Activated CD8-positive, alpha-beta memory T cell treated with anti-CD3 and anti-CD28 coated beads for 4 hours (primary cell): ENCODE measurements at regions not wholly inside any gene's neighbourhood (a gene's known extent, or its start where the extent isn't known, plus 50 kb on each side); places are given as distances from the start of the nearest gene placed in this dataset.
A peak's percentile ranks its signal among the peaks of the same experiment; 100 is the strongest.
"Not testable (repeated sequence)": the region's sequence is repeated elsewhere in the genome, so short reads cannot be mapped to it uniquely, and the experiment has no call there.

ENCODE experiments used
- DNase-seq, 2 donors: peaks; one replicate each; pipeline ENCODE4 v3.0.0-alpha.2; 2020; ENCODE audit warnings: low read depth in 2 of 2

DNA sequence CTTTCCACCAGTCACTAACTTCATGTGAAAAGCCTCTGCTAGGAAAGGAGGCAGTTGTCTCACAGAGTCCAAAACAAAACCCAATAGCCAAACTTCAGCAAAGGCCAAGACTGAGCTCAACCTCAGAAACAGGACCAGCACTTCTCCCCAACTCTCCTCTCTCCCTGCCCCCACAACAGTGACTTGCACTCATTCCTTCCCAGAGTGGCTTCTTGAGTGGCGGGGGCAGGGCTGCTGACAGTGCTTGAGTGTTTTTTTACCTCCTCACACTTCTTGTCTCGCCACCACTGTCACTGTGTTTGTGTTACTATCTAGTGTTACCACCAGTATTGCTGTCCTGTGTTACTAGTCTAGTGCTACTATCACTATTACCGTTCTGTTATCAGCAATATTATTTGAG, 206.8 kb downstream of the KLF6 start:
- no peak for DNase-seq

DNA sequence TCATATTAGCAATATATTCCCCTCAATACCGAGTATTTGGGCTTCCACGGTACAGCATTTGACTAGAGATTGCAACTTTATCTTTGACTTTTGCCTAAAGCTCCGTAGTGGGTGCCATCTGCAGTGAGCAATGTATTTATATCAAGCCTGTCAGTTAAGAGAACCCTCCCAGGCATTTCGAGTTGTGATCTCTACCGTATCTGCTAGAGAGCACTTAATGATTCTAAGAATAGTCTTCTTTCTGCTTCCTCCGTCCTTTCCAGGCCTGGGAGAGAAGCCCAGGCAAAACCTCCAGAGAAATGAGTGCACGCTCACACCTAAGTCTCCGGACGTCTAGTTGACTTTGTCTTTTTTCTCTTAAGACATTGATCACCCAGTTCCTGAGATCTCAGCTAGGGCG, 210.6 kb downstream of the KLF6 start:
- no peak for DNase-seq

DNA sequence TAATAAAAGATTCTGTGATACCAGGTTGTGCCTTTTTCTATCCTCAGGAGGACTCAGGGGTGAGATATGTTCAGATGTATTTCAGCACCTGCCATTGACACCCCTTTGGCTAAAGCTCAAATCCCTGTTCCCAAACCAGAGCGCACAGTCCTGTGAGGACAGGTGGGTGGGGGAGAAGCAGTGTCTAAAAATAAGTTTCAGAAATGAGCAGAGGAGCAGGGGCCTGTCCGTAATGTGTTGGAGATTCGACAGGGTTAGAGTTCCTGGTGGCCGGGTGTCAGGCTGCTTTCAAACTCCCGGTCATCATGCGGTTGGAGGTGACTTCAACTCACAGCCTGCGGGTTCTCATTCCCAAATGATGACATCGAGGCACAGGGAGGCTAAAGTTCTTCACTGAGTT, 211.5 kb downstream of the KLF6 start:
- no peak for DNase-seq

DNA sequence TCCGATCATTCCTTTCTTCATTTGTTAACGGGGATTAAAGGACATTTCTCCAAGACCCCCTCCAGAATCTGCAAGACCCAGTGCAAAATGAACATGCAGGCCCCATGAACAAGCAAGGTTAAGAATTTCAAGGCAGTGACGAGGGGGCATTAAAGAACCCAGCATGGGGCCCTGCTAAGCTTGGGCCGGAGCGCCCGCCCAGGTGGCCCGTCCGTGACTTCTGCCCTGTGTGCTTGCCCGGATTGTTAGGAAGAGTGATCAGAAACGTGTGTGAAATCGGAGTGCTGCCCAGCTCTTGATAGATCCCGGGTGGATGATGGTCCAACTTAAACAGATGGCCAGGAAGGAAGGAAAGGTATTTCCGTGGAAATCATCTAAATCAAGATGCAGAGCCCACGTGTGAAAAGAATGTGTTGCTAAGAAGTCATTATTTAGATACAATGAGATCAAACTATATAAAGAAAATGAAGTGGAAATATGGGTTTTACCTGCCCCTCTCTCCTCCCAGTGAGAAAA, 213.6 kb downstream of the KLF6 start:
- no peak for DNase-seq

DNA sequence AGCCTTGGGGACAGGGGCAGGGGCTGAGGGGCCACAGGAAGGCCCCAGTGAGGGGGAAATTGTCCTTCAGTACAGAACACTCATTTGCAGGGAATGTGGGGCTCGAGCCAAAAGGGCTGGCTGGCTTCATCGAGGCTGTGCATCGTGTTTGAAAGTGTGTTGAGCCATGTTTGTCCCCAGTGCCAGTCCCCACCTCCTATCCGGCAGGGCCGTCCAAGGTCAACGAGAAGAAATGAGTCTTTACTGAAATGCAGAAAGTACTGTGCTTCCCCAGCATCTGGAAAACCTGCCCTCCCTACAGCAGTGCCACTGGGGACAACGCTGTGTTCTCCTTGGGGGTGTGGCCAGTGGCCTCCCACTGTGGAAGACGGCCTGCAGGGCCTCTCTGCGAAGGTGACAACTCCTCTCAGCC, 214.1 kb downstream of the KLF6 start:
- DNase-seq, result no peak

DNA sequence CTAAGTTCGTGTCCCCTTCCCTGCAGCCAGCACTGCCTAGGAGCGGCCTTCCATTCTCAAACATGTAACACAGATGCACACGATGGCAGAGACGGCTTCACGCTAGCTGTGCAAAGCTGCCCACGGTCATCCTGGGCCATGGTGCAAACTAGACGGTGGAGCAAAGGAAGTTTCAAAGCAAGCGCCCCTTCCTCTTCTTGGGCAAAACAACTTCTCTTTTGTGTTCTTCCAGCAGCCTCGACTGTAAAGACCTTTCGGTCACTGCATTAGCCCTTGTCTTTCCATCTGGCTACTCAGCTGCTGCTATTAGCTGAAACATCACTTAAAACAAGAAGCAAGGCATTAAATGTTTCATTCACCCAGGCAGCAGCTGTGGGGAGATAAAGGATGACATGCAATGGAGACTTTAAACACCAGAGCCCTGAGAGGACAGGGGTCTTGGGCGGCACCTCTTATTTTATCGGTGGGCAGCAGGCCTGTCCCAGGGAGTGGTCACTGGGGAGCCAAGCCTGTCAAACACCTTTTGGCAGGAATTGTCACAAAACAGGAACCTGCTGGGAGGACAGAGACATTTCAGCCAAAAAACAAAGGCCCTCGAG, 214.8 kb downstream of the KLF6 start:
- no peak for DNase-seq

DNA sequence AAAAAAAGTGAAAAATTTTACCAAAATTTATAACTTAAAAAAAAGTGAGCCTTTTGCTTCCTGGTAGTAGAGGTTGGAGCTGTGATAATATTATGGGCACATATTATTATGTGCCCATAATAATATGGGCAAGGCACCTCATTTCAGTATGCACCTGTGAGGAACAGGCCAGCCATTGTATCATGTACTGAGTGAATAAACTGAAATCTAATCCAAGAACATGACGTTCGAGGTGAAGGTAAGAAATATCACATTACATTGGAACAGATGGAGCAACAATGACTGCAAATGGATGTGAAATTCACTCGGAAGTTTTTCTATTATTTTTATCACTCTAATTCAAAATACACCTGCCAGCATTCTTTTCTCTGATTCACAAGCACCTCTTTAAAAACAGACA, 216.0 kb downstream of the KLF6 start:
- DNase-seq, result no peak

DNA sequence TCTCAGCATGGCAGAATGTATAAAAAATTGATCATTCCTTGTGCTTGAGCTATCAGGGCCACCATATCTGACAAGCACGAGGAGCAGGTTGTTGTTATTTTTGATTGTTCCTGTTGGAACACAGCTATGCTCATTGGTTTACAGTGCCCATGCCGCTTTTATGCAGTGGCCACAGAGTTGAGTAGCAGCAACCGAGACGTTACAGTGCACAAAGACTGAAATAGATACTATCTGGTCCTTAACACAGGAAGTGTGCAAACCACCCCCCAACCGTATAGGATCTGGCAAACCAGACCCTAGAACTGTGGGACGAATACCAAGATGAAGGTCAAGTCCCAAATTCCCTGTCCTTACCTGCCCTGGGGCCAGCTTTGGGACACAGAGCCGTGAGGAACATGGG, 216.6 kb downstream of the KLF6 start:
- DNase-seq, result no peak

DNA sequence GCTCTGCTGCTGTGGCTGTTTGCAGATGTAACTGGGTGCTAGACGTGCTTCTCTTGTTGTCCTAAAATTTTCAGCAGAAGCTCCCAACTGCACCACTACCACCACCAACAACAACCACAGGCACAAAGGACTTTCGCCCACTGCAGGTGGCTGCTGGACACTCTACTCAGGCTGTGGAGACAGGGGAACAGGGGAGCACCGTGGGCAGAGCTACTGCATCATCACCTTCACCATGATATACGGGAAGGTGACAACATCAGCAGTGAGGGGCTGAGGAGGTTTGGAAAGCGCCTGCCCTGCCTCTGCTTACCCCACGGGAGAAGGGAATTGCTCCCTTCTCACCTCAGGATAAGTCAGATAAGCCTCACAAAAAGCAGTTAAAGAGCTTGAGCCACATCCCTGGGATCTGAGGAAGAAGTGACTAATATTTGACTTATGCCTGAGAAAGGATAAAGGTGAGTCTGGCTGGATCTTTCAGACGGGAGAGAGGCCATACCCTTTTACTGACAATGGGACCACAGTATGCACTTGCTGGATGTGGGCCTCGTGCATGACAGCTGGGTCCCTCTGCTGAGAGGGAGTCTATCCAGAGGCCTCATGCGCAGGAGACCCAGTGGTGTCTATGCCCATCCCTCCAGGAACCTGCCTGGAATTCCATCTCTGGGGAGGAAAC, 217.6 kb downstream of the KLF6 start:
- no peak for DNase-seq

DNA sequence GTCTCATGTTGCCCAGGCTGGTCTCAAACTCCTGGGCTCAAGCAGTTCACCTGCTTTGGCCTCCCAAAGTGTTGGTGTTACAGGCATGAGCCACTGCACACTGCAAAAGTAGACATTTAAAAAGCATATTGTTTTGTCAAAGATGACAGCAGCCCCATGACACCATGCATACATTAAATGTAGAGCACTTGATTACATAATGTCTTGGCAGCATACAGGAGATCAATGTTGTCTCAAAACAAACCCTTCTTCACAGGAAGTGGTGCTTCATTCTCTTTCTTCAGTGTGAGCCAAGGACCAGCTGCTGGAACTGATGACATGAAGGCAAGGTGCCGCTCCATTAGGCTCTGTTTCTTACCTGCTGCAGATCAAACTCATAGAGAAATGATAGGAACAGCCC, 218.4 kb downstream of the KLF6 start:
- no peak for DNase-seq

DNA sequence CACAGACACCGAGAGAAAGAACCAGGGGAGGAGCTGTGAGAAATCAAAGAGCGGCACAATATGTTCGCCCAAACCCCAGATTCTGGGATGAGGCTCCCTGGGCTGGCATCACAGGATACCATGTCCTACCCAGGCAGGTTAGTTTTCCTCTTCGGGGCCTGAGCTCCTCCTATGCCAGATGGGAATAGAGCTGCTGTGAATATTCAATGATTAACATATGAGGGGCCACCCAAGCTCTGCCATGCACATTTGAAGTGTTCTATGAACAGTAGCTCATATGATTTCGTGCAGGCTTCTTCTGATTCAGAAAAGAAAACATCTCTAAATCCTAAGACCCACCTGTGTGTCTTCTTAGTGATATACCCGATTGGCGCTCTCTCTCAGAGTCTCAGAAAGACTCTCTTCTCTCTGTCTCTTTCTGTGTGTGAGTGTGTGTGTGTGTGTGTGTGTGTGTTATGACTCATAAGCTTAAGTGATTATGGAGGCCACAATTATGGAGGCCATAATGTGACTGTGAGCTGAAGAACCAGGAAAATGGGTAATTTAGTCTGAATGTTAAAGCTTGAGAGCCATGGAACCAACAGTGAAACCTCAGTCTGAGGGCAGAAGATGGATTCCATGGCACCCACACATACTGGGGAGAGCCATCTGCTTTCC, 220.5 kb downstream of the KLF6 start:
- no peak for DNase-seq

DNA sequence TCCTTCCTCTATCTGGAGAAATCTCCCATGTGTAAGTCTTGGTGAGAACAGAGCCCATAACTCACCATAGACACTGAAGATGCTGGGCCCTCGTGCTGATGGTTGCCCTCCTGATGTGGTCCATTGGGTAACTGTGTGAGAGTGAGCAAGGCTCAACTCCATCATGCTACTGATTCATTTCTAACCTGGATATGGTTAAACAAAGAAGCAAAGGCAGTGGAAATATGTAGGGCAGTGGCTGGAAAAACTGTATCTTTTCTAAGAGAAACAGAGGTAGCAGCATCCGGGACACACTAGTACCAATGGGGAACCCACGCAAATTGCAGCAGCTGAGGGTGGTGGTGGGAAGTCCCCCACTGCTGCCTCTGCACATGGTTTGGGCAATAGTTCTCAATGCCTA, 221.7 kb downstream of the KLF6 start:
- peak in 1 of 2 donors; percentile 16 for DNase-seq

DNA sequence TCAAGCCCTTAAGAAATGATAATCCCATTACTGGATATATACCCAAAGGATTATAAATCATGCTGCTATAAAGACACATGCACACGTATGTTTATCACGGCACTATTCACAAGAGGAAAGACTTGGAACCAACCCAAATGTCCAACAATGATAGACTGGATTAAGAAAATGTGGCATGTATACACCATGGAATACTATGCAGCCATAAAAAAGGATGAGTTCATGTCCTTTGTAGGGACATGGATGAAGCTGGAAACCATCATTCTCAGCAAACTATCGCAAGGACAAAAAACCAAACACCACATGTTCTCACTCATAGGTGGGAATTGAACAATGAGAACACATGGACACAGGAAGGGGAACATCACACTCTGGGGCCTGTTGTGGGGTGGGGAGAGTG, 224.4 kb downstream of the KLF6 start:
- not testable (repeated sequence) for DNase-seq

DNA sequence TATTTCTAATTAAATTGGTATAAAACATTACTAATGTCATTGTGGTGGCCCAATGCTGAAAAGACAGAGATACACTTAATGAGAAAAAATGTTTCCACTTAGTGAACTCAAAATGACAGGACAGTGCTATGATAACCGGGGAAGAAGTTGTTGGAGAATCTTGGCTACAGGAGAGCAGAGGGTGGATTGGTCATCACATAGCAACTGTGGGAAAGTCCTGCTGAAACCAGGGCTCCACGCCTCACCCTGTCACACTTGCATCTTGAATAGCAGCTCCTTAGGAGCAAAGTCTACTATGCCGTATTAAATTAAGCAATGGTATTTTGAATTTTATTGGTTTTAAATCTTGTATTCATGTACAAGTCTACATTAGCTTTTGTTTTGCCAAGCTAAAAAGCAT, 225.5 kb downstream of the KLF6 start:
- DNase-seq, result no peak

DNA sequence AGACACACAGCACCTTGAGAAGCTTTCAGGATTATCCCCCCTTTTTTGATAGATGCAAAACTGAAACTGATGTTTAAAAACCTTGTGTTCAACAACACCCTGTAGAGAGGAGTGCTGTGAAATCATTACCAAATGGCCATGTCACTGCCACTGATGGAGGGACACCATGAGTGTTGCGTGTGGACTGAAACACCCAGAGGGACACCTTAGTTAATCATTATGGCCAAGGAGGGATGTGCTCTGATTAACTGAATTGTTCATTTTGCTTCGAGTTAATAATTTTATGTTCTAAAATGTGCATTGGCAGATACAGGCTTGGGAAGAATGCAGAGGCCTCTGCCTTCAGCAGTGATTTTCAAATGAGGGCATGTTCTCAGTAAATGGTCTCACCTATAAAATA, 226.0 kb downstream of the KLF6 start:
- no peak for DNase-seq

DNA sequence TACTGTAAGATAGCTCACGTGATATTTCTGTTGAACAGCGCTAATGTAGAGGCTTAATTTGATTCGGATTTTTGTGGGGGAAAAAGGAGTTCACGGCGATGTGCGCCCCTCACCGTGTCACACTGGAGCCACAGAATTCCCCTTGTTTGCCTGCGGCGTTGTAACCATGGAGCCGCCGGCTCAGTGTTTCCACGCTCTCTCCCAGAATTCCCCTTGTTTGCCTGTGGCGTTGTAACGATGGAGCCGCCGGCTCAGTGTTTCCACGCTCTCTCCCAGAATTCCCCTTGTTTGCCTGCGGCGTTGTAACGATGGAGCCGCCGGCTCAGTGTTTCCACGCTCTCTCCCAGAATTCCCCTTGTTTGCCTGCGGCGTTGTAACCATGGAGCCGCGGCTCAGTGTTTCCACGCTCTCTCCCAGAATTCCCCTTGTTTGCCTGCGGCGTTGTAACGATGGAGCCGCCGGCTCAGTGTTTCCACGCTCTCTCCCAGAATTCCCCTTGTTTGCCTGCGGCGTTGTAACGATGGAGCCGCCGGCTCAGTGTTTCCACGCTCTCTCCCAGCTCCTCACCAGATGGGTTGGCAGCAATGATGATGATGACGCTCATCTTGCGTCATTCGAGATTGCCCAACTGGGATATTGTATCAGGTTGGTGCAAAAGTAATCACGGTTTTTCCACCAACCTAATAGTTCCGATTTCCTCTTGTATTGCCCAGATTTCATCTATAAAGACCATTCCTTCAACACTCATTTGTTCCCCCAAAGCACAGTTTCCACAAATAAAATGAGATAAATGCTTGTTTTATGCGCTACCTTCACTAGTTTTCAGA, 228.6 kb downstream of the KLF6 start:
- not testable (repeated sequence) for DNase-seq

DNA sequence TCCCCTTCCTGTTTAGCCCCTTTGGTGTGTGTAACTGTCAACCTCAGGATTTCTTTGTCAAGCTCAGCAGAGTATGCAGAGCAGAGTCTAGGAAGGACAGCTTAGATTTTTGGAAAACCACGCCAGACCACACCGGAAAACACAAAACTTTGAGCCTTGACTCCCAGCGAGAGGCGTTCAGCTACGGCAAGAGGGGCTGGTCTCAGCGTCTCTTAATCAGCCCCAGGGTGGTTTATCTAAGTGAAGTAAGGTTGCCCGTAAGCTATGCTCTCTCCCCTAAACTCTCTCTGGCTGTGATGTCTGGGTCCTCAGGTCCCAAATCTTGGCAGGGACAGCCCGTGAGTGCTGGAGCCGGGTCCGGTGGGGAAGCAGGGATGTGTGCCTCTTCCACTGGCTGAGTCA, 230.9 kb downstream of the KLF6 start:
- DNase-seq, result no peak

DNA sequence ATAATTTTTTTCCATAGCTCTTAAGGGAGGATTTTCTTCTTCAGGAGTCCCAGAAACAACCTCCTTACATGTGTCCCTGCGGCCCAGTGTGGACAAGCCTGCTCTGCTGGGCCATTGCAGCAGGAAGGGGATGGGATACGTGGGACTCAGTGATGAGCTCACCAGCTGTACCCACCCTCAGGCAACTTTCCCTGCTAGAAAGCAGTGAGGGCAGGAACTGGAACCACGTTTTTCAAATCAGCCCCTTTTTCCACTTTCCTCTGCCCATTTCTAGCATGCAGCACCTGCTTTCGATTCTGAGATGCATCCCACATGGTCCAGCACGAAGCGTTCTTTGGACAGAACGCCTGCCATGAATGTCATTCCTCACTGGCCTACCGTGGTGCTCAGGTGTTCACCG, 232.7 kb downstream of the KLF6 start:
- no peak for DNase-seq

DNA sequence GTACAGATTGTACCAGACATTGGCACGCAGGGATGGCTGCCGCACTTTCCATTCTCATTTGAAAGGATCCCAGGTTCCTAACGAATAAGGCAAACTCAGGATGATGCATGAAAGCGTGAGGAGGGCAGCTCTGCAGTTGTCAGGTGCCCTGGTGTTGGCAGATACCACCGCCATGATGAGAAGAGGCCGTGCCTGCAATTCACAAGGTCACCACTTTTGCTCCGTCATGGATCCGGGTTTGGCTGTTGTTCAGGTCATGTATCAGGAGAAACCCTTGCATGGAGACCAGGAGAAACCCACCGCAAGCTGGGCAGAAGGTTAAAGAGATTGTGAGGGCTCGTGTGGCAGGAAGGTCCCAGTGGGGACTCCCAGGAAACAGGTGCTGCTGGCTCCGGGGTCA, 233.2 kb downstream of the KLF6 start:
- no peak for DNase-seq

DNA sequence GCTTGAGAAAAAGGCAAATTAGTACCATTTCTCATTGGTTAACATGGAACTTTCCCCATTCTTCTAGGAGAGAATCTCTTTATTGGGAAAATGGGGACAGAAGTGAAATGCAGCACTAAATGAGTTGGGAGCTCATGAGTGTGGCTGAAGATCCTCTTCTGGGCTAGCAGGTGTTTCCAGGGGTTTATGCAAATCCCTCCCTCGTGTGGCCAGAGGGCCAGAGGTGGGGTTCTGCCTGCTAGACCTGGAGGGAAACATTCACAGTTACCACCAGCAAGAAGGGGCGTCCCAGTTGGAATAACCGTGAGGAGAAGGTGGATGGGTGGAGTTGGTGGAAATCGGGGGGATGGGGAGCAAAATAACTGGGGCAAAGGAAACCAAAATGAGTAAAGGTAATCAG, 235.9 kb downstream of the KLF6 start:
- no peak for DNase-seq

DNA sequence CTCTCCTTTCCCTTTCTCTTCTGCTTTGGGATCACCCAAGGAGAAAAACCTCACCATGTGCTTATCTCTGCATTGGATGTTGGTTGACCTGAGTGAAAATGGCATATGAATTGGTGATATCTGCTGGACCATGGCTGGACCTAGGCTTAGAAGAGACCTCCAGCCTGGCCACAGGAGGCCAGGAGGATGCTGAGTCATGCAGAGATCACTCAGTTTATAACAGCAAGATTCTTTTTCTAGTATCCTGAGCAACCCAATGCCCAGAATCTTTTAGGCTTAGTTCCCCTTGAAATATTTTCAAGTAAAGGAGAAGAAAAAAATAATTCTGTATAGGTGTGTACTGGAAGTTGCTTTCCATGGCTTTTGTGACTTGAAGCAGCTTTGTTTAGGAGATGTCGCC, 236.3 kb downstream of the KLF6 start:
- DNase-seq, result no peak

DNA sequence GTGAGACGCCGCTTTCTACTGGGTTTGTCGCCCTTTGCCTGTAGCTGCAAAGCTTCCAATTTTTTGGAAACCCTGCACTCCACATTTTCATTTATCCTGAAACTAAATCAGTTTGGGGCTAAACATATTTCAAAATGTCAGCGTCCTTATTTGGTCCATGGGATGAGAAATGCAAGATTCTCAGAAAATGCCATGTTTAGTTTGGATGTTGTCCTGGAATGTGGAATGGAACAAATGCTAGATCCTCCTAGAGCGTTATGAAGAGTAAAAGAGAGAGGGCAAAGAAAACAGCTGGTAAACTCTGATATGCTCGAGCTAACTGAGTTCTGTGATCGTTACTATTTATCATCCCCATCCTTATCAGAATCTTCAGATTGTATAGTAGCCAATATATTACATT, 236.9 kb downstream of the KLF6 start:
- DNase-seq, result no peak
